GM19238 (cell line): ENCODE measurements at regions not wholly inside any gene's neighbourhood (a gene's known extent, or its start where the extent isn't known, plus 50 kb on each side); places are given as distances from the start of the nearest gene placed in this dataset.
"Not testable (repeated sequence)": the region's sequence is repeated elsewhere in the genome, so short reads cannot be mapped to it uniquely, and the experiment has no call there.

Experiments
- DNase-seq: peaks from one replicate; pipeline ENCODE4 v3.0.0; 2011; ENCODE audit warnings: low spot score; ENCODE audit not compliant: insufficient read length

- DNase-seq = no peak
These were observed 286.1 kb upstream of the PMFBP1 start for GRCh38 chr16:72458035-72458434.

- no peak for DNase-seq
These were observed 285.4 kb upstream of the PMFBP1 start for GRCh38 chr16:72457243-72457940.

- DNase-seq = no peak
These were observed 284.0 kb upstream of the PMFBP1 start for GRCh38 chr16:72455743-72456659.

GRCh38 chr16:72453856-72454255 lies 281.9 kb upstream of the PMFBP1 start:
- DNase-seq = not testable (repeated sequence)

- no peak for DNase-seq
These were observed 272.7 kb upstream of the PMFBP1 start for GRCh38 chr16:72444696-72445095.

GRCh38 chr16:72443809-72444208 lies 271.9 kb upstream of the PMFBP1 start:
- DNase-seq = no peak

GRCh38 chr16:72442385-72443158 lies 270.6 kb upstream of the PMFBP1 start:
- no peak for DNase-seq

GRCh38 chr16:72437891-72438290 lies 265.9 kb upstream of the PMFBP1 start:
- DNase-seq = no peak

- no peak for DNase-seq
These were observed 262.2 kb upstream of the PMFBP1 start for GRCh38 chr16:72434159-72434558.

GRCh38 chr16:72430121-72430520 lies 258.2 kb upstream of the PMFBP1 start:
- DNase-seq = no peak

- DNase-seq = no peak
These were observed 257.7 kb upstream of the PMFBP1 start for GRCh38 chr16:72429671-72430081.

- DNase-seq = no peak
These were observed 256.9 kb upstream of the PMFBP1 start for GRCh38 chr16:72428681-72429376.

- no peak for DNase-seq
These were observed 255.9 kb upstream of the PMFBP1 start for GRCh38 chr16:72427783-72428331.

GRCh38 chr16:72427051-72427782 lies 255.3 kb upstream of the PMFBP1 start:
- no peak for DNase-seq

GRCh38 chr16:72426386-72426785 lies 254.4 kb upstream of the PMFBP1 start:
- no peak for DNase-seq

GRCh38 chr16:72425571-72426341 lies 253.8 kb upstream of the PMFBP1 start:
- DNase-seq = no peak

- no peak for DNase-seq
These were observed 252.8 kb upstream of the PMFBP1 start for GRCh38 chr16:72424757-72425156.

GRCh38 chr16:72422308-72422897 lies 250.4 kb upstream of the PMFBP1 start:
- DNase-seq = no peak

GRCh38 chr16:72419638-72420037 lies 247.7 kb upstream of the PMFBP1 start:
- no peak for DNase-seq
